Body of pancreas (tissue), 4 donors: ENCODE measurements at regions not wholly inside any gene's neighbourhood (a gene's known extent, or its start where the extent isn't known, plus 50 kb on each side); places are given as distances from the start of the nearest gene placed in this dataset.

Experiments used
- POLR2A ChIP-seq, 3 donors: fragments of 450-650 bp; IDR thresholded peaks; one replicate each; pipeline ENCODE4 v1.6.1; 2016; ENCODE audit warnings: antibody characterized with exemption in 3 of 3, mild to moderate bottlenecking in 2 of 3
- TF ChIP-seq, protein P1 (sequence below), 7 experiments: fragments of 450-650 bp in 4 of 7; fragments of 200-600 bp in 3 of 7; sonication (generic) in 3 of 7; IDR thresholded peaks; one replicate each; pipeline ENCODE4 v1.5.1; 2016 to 2019; ENCODE audit warnings: antibody characterized with exemption in 7 of 7

DNA sequence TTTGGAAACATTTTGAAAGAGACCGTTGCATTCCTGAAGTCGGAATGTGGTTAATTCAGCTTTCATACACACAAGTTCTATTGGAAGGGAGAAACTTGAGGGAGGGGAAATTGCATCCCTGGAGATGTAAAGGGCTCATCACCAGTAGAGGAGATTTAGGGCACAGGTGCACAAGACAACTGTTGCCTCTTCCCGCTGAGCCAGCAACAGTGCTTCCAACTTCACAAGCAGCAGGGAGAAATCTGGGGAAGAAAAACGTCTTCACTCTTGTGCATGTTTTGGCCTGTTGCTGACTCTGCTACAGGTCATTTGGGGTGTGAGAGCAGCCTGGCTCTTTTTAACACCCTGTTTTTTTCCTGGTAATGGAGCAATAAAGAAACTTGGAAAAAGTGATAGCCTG is 277.9 kb downstream of the GAS1 start:
- TF ChIP-seq, protein P1, sequence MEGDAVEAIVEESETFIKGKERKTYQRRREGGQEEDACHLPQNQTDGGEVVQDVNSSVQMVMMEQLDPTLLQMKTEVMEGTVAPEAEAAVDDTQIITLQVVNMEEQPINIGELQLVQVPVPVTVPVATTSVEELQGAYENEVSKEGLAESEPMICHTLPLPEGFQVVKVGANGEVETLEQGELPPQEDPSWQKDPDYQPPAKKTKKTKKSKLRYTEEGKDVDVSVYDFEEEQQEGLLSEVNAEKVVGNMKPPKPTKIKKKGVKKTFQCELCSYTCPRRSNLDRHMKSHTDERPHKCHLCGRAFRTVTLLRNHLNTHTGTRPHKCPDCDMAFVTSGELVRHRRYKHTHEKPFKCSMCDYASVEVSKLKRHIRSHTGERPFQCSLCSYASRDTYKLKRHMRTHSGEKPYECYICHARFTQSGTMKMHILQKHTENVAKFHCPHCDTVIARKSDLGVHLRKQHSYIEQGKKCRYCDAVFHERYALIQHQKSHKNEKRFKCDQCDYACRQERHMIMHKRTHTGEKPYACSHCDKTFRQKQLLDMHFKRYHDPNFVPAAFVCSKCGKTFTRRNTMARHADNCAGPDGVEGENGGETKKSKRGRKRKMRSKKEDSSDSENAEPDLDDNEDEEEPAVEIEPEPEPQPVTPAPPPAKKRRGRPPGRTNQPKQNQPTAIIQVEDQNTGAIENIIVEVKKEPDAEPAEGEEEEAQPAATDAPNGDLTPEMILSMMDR (IDR thresholded peaks at IDR 0.05) = no peak
- TF ChIP-seq POLR2A (IDR thresholded peaks at IDR 0.05) = no peak
